ENCODE measurements at regions not wholly inside any gene's neighbourhood (a gene's known extent, or its start where the extent isn't known, plus 50 kb on each side); places are given as distances from the start of the nearest gene placed in this dataset.

- TF ChIP-seq, protein P1, sequence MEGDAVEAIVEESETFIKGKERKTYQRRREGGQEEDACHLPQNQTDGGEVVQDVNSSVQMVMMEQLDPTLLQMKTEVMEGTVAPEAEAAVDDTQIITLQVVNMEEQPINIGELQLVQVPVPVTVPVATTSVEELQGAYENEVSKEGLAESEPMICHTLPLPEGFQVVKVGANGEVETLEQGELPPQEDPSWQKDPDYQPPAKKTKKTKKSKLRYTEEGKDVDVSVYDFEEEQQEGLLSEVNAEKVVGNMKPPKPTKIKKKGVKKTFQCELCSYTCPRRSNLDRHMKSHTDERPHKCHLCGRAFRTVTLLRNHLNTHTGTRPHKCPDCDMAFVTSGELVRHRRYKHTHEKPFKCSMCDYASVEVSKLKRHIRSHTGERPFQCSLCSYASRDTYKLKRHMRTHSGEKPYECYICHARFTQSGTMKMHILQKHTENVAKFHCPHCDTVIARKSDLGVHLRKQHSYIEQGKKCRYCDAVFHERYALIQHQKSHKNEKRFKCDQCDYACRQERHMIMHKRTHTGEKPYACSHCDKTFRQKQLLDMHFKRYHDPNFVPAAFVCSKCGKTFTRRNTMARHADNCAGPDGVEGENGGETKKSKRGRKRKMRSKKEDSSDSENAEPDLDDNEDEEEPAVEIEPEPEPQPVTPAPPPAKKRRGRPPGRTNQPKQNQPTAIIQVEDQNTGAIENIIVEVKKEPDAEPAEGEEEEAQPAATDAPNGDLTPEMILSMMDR (IDR thresholded peaks at IDR 0.05) = no peak
- no peak for TF ChIP-seq POLR2A (IDR thresholded peaks at IDR 0.05)
Observed at GRCh38 chr1:96290033-96290432, 431.6 kb upstream of the PTBP2 start.
